SK-MEL-5 (cell line): ENCODE measurements at regions not wholly inside any gene's neighbourhood (a gene's known extent, or its start where the extent isn't known, plus 50 kb on each side); places are given as distances from the start of the nearest gene placed in this dataset.
"Not testable (repeated sequence)": the region's sequence is repeated elsewhere in the genome, so short reads cannot be mapped to it uniquely, and the experiment has no call there.

Experiments used
- DNase-seq: peaks from one replicate; pipeline ENCODE4 v3.0.0-alpha.2; 2016; ENCODE audit warnings: low read depth, low spot score
- in situ Hi-C: cut with HindIII; loops from 2 replicates; pipeline ENCODE4 v1.10.0; 2016; ENCODE audit warnings: low sequenced_read_pairs, high pct_unique_total_duplicates, low pct_unique_long_range_greater_than_20kb

- DNase-seq, in situ Hi-C loops: not testable (repeated sequence)
These were observed 302.0 kb downstream of the CCDC74A start for GRCh38 chr2:131829456-131830241.

- in situ Hi-C loops, DNase-seq: not testable (repeated sequence)
These were observed 302.7 kb downstream of the CCDC74A start for GRCh38 chr2:131830242-131830945.

- DNase-seq, in situ Hi-C loops: not testable (repeated sequence)
These were observed 303.2 kb downstream of the CCDC74A start for GRCh38 chr2:131830946-131831310.

GRCh38 chr2:131831450-131832208, 303.9 kb downstream of the CCDC74A start:
- DNase-seq = peak; percentile 0
- in situ Hi-C loops = not testable (repeated sequence)

DNA sequence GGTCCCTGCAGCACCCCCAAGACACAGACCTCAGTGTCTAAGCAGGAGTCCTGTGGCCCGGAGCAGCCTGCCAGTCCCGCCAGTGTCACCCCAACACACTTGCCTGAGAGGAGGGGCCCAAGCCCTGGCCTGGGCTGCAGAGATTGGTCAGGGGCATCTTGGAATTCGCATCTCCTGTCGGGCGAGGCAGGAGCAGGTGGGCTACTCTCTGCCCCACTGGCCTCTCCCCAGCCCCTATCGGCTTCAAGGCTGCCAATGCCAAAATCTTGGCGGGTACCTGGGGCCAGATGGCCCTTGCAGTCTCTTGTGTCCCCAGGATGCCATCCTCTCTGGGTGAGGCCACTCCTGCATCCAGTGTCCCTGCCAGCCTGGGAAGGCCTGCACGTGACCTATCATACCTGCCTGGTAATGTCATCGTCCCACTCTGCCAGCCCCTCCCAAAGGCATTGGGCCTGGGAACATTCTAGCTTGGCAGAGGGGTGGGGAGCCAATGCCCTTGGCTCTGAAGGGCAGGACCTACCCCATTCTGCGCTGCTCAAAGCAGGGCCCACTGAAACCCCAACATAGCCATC, 304.6 kb downstream of the CCDC74A start:
- in situ Hi-C loops, DNase-seq: not testable (repeated sequence)

GRCh38 chr2:131832917-131833316, 305.2 kb downstream of the CCDC74A start:
- in situ Hi-C loops, DNase-seq: not testable (repeated sequence)

GRCh38 chr2:131833367-131834202, 305.9 kb downstream of the CCDC74A start:
- in situ Hi-C loops, DNase-seq: not testable (repeated sequence)

DNA sequence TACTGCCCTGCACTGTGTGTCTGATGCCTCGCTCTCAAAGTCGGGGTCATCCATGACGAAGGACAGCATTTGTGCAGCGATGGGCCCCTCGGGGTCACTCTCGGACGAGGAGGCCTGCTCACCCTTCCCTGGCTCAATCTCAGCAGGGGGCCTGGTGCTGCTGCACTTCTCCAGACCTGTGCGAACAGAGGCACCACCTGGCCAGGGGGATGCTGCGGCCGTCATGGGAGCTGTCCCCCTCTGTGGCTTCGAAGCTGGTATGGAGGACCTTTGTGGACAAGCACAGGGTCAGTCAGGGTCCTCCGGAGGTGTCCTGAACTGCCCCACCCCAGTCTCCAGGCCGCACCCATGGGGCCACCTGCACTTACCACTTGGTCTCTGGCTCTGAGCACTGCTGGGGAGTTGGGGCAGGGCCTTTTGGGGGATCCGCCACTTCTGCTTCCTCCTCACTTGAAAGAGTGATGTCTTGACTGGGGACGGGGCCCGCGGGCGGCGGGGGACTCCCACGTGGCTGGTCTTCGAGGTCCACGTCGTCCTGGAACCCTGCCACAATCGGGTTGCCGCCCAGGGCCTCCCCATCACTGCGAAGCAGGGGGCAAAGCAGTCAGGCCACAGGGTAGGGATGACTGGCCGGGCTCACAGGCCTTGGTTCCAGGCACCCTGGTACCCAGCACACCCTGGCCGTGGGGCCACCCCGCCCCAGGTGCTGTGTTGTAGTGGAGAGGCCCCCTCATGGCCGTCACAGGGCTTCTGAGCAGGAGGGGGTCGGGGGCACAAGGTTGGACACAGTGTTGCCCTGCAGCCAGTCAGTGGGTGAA, 306.7 kb downstream of the CCDC74A start:
- in situ Hi-C loops, DNase-seq: not testable (repeated sequence)

GRCh38 chr2:131835022-131835421, 307.3 kb downstream of the CCDC74A start:
- DNase-seq, in situ Hi-C loops: not testable (repeated sequence)

- no peak for DNase-seq
- in situ Hi-C loops = no loop called here
These were observed 308.0 kb downstream of the CCDC74A start for GRCh38 chr2:131835621-131836091.

DNA sequence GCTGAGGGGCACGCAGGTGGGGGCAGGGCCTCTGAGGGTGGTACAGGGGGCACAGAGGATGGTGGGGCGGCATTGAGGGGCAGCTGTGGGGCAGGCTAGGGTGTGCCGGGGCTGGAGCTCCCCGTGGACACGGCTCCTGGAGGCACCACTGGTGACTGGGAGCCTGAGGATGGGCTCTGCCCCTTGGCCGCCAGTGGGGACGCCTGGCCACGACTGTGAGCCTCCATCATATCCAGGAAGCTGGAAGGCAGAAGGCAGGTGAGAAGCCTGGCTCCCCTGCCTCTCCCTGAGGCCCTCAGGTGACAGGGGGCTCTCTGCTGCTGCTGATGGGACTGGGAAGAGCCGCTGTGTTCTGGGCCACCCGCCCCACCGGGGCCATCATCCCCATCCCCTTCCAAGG, 308.4 kb downstream of the CCDC74A start:
- DNase-seq = not testable (repeated sequence)

GRCh38 chr2:131844044-131844443, 316.4 kb downstream of the CCDC74A start:
- DNase-seq, in situ Hi-C loops: not testable (repeated sequence)

More for the DNA sequence above, 308.4 kb downstream of the CCDC74A start:
- in situ Hi-C loops = not testable (repeated sequence)

DNA sequence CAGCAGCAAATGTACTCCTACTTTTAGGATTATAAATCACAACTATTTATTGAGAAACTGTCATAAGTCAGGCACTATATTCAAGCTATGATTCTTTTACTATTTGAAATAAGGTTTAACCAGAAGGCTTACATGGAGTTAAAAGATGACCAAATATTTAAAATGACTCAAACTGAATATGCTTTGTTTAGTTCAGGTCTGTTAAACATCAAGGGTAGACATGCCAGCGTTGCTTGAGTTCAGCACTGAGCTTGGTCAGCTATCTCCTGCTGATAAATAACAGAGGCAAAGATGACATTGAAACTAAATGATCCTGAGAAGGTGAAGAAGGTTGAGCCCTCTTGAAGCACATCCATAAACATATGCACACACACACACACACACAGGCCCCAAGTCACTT, 305.6 kb downstream of the ANKRD30BL start:
- in situ Hi-C loops, DNase-seq: not testable (repeated sequence)

- in situ Hi-C loops = not testable (repeated sequence)
- peak; percentile 38 for DNase-seq
These were observed 303.6 kb downstream of the ANKRD30BL start for GRCh38 chr2:131858197-131858596.
